GM10266 (cell line): ENCODE measurements at regions not wholly inside any gene's neighbourhood (a gene's known extent, or its start where the extent isn't known, plus 50 kb on each side); places are given as distances from the start of the nearest gene placed in this dataset.

Source experiments
- DNase-seq: peaks from one replicate; pipeline ENCODE4 v3.0.0; 2012; ENCODE audit errors: extremely low spot score
- CTCF ChIP-seq: IDR thresholded peaks from 2 replicates; pipeline ENCODE4 v1.5.1; 2012; ENCODE audit warnings: mild to moderate bottlenecking, low read depth; ENCODE audit not compliant: control insufficient read depth, insufficient read depth; ENCODE audit errors: missing control alignments

- DNase-seq, result no peak
- TF ChIP-seq CTCF, result no peak
Observed at GRCh38 chr7:153590136-153590535, 462.1 kb upstream of the DPP6 start.

DNA sequence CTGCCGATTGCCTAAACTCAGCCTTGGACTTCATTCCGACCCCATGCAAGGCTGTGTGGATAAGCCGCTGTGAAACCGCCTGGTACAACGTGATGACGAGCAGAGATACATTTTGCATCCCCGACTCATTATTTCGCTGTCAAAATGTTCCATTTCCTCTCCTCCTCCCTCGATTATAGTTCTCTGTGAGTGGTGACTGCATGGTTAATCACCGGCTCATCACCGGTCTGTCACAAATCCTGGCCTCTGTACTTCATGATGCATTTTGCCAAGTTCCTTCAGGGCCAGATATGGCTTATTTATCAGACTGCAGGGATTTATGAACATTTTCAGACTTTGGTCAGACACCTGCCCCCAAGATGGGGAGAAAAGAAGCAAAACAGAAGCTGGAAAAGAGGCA lies 461.6 kb upstream of the DPP6 start:
- no peak for DNase-seq
- TF ChIP-seq CTCF, result no peak

DNA sequence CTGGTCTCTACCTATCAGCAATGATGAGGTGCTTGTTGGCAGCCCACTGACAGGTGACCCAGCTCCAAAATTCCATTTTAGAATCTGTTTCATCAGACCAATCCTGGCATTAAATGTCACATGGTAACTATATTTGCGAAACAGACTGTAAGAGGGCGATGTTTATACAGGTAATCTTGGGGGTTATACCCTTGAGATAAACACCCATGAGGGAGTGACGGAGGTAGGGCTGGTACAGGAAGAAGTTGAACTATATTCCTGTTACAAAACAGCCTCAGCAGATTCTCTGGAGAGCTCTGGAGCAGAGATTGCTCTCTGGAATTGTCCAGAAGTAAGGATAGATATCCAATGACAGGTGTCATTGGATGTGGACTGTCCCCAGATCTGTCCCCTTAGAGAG lies 444.8 kb upstream of the DPP6 start:
- TF ChIP-seq CTCF, result no peak
- no peak for DNase-seq

GRCh38 chr7:153616711-153617325 lies 435.4 kb upstream of the DPP6 start:
- TF ChIP-seq CTCF, result no peak
- DNase-seq, result no peak

- DNase-seq, result no peak
- no peak for TF ChIP-seq CTCF
Observed at GRCh38 chr7:153627323-153627722, 424.9 kb upstream of the DPP6 start.

DNA sequence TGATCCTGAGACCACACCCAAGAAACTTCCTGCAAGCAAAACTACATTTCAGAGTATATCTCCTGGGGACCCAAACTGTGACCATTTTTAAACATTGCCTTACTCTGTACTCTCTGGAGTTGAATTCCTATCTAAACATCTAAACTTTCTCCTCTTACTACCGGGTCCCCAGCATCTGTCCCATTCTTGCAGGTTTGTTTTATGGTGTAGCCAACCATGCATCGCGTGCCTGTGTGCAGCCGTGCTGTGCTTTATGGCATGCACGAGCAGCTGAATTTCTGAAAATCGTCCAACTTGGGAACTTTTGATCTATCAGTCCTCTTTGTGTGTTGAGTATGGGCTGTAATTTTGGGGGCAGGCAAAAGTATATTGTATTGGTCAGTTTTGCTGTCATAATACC lies 423.8 kb upstream of the DPP6 start:
- no peak for DNase-seq
- no peak for TF ChIP-seq CTCF

- no peak for TF ChIP-seq CTCF
- no peak for DNase-seq
Observed at GRCh38 chr7:153628825-153629224, 423.4 kb upstream of the DPP6 start.
